NCI-H2227 (cell line): ENCODE measurements at regions not wholly inside any gene's neighbourhood (a gene's known extent, or its start where the extent isn't known, plus 50 kb on each side); places are given as distances from the start of the nearest gene placed in this dataset.

Experiments
- DNase-seq: peaks from one replicate; lab custom pipeline; 2025; ENCODE audit not compliant: unreplicated experiment; lab: John Stamatoyannopoulos, UW

DNA sequence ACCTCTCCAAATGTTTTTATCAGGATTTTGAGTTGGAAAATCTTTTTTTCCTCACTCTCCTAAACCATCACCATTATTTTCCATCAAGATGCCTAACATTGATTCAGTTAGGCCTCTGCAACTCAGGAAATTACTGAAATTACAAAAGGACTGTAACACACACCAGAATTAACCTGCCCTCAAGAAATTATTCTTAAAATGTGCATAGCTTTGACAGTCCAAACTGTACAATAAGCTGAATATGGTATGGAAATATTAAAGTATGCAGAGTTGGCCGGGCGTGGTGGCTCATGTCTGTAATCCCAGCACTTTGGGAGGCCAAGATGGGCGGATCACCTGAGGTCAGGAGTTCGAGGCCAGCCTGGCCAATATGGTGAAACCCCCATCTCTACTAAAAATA lies 50.2 kb upstream of the PHLPP1 start:
- DNase-seq, result no peak
